GM20431 (cell line): ENCODE measurements at regions not wholly inside any gene's neighbourhood (a gene's known extent, or its start where the extent isn't known, plus 50 kb on each side); places are given as distances from the start of the nearest gene placed in this dataset.

Experiments
- in situ Hi-C: fragments of 300-500 bp; cut with MseI, MboI; formaldehyde crosslinking; loops from one replicate; pipeline ENCODE4 v1.15.0; 2020; ENCODE audit warnings: low sequenced_read_pairs; ENCODE audit not compliant: unreplicated experiment

DNA sequence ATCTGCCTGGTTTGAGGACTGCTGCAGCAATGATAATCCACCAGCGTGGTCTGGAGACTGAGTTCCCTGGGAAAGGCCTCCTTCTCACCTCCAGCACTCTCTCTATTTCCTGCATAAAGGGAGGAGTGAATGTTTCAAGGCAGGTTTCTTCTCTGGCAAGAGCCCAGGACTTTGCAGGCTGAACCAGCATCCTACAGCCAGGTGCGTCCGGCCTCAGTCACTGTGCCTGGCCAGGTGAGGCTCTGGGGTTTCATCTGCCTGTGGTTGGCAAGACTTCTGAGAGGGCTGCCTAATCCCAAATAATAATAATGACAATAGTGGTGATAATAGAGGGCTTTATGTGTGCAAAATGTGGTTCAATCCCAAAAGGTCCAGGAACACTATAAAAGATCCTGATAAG lies 269.0 kb upstream of the TBC1D5 start:
- in situ Hi-C loops: no loop called here

DNA sequence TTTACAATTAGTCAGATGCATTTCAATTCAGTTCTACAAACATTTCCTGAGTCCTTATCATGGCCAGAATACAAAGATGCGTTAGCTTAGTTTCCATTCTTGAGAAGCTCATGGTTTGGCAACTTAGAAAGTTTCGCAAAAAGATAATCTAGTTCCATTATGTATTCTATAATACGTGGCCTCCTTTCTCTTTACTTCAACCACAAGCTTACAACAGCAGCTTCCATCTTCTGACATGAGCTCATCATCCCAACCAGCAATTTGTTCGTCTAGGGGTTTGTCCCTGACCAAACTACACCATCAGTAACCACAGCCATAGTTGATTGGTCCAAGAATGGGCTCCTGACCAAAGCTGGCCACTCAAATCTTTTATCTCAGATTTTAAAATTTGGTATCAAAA lies 267.6 kb upstream of the TBC1D5 start:
- in situ Hi-C loops: no loop called here

DNA sequence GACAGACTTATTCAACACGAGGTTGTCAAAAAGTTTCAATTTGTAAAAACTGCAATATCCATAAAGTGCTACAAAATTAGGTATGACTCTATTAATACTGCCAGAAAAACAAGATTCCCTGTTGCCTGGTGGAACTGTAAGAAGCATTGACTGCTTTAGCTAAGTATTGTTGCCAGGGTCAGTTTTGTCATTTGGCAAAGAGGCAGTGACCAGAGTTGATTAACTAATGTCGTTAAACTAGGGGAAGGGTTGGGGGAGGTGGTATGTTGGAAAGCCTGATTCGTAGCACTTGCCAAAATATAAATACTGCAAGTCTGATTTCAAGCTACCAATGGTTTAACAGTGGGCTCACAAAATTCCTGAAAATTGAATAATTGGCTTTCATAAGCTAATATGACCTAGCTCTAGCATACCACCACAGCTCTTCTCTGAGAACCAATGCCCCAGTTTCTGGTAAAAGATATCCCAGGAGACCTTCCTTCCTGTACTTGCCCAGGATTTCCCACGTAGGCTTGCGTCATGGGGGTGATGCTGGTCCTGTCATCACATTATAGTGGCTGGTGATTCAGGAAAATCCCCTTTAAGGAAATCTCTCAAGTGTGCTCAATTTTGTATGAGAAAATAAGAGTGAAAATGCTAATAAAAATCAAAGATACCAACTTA lies 266.4 kb upstream of the TBC1D5 start:
- in situ Hi-C loops: no loop called here

DNA sequence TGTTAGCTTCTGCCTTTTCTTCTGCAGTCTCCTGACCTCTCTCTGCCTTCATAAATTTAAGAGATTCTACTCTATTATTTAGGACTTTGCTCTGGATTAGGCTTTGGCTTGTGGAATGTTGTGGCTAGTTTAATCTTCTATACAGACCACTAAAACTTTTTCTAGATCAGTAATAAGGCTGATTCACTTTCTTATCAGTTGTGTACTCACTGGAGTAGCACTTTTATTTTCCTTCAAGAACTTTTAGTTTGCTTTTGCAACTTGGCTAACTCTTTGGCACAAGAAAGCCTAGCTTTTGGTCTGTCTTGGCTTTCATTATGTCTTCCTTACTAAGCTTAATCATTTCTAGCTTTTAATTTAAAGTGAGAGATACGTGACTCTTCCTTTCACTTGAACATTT lies 265.5 kb upstream of the TBC1D5 start:
- in situ Hi-C loops: no loop called here

DNA sequence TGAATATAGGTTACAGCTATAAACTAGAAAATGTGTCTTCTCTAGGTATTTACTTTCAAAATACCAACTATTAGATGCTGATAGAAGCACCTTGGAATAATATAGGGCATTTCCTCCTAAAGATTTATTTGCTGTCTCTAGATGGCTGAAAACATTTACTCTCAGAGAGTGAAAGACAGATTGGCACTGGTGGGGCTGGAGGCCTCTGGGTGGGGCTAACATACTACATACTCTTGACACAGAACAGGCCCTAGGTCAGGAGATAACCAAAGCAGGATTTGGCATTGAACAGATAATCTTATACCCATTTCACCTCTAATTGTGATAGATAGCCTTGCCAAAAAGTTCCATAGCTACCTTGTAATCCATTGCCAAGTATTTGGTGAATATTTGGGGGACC lies 253.3 kb upstream of the TBC1D5 start:
- in situ Hi-C loops: no loop called here

DNA sequence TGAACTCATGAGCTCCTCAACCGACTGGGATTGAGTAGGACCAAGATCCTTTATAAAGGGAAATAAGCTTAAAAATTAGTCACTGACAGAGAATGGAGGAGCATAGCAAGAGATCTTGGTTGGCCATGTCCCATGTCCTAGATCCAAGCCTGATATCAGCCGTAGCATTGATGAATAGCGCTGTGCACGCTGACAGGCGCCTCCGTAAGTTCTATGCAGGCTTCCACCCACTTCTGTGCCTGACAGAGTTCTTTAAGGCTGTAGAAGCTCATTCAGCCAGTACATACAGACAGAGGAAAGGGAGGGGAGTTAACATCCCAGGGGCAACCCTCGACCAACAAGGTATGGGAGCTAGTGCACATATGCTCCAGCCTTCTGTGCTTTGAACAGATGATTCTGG lies 251.7 kb upstream of the TBC1D5 start:
- in situ Hi-C loops: no loop called here

DNA sequence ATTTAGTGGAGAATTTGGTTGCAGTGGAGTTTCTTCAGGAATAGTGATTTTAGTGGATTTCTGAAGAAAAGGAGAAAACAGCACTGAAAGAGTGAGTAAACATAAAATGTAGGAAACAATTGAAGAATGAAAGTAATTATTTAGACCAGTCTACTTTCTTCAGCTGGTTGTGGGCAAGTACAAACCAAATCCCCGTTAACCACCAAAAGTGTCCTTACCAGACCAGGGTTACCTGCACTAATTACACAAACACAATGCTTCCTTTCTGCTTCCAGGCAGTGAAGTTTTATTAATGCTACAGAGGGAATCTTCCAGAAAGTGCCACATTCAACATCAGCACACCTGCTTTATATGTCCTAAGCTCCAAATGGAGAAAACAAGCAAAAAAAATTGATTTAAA lies 248.0 kb upstream of the TBC1D5 start:
- in situ Hi-C loops: no loop called here

DNA sequence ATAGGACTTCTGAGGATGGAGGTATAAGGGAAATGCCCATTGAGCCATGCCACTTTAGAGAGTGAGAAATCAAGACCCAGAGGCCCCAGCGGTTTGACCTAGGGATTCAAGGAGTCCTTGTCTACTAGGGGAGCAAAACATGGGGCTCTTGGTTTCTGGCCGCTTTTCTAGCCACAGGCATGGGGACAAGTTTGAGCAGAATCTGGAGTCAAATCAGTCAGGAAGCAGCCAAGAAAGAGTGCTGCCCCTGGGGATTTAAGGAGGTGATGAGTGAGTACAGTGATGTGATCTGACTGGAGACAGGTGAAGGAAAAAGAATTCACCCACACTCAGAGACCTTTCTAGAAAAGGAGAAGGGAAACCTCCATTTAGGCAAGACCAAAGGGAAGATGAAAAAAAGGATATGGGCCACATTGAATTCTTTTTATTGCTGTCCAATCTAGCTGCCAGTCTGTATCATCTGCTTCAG lies 244.0 kb upstream of the TBC1D5 start:
- in situ Hi-C loops: no loop called here

DNA sequence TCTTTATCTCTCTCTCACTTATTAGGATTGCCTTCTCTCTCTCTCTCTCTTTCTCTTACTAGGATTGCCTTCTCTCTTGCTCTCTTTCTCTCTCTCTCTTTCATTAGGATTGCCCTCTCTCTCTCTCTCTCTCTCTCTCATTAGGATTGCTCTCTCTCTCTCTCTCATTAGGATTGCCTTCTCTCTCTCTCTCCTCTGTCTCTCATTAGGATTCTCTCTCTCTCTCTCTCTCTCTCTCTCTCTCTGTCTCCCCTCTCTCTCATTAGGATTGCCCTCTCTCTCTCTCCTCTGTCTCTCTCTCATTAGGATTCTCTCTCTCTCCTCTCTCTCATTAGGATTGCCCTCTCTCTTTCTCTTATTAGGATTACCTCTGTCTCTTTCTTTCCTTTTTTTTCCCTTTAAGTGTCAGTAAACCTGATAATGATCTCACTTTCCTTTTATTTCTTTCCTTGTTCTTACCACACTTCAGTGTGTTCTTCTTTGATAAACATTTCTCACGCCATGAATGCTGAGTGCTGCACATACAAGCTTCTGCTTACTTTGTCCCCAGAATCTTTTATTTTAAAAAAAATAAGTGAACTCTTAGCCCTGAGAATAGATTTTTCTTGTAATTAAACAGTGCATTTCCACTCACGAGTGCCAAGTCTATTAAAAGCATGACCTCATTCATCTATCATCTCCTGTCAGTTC lies 243.4 kb upstream of the TBC1D5 start:
- in situ Hi-C loops: no loop called here

DNA sequence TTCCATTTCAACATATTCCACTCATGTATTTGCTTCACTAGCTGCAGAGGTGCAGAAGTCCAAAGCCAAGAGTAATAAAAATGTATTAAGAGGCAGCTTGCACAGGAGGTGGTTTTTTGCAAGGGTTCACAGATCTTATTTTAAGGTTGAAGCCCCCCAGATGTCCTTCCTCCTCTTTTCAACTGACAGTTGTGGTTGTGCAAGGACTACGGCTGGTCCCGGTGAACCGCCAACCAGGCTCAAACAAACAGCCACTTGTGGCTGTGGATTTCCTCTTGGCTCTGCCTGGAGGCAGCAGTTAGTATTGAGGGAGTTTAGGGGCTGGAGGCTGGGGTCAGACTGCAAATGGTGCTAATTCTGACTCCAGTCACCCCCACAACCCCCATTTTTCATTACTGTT lies 240.7 kb upstream of the TBC1D5 start:
- in situ Hi-C loops: no loop called here

DNA sequence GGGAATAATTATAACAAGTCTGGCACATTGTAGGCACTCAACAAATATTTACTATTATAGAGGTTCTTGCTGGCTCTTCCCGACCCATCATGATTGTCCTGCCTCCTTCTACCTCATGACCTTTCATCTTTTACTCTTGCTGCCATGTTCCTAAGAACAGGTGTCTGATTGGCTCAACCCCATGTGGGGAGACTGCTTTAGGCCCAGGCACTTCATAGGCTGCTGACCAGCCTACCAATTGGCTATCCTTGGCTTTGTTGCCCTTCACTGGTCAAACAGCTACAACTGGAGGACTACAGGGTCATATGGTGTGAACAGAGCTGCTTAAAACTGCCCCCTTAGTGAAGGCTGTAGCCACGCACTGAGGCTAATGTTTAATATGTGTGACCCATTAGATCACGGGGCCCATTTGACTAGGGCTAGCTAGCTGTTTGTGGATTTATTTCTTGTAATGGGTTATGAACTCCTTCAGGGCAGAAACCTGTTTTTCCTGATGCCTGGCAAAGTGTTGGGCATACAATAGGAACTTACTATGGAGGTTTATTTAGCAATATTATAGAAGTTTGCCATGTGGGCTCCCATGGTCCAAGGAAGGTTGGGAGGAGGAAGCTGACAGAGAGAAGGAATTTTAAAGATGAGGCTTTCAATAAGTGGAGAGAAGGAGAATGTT lies 239.9 kb upstream of the TBC1D5 start:
- in situ Hi-C loops: no loop called here

DNA sequence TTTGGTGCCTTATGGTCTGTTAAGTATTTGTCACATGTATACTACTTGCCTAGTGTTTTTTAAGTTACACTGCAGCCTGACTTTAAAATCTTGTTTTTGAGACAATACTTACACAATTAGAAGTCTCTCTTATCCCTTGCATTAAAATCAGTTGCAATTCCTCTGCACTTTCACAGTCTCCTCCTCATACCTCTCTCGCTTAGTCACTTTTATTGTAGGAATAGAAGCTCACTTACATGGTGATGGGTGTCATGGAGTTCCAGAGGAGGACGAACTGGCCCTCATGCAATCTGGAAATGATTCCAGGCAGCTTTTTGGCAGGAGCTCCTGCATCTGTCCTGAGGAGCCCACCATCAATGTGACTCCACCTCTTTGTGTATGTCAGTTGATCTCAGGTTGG lies 238.4 kb upstream of the TBC1D5 start:
- in situ Hi-C loops: no loop called here

DNA sequence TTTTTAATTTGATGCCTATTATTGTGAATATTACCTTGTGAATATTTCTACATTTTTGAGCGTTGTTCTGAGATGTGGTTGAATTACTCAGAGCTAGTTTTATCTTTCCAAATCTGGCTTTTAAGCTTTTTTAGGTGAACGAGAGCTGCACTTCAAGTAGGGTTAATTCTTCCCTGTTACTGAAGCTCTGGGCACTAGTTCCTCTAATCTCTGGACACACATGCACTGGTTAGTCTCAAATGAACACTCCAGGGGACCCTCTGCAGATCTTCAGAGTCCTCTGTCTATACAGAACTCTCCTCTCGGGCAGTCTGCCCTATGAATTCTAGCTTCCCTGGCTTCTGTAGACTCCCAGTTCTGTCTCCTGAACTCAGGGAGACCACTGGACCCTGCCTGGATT lies 237.5 kb upstream of the TBC1D5 start:
- in situ Hi-C loops: no loop called here

DNA sequence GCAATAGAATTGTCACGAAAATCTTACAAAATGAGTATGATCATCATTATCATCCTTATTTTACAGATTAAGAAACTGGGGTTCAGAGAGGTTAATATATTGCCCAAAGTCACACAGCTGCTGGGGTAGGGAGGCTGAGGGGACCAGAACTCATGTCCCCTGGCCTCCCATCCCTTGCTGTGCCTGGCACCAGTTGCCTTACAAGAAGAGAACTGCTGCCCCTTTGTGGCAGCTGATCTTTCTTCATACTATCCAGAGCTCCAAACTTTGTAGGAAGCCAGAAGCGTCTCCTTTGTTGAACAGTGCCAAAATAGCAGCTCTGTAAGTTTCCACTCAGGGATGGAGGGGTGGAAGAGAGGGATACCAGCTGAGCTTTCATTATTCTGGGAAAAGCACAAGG lies 236.8 kb upstream of the TBC1D5 start:
- in situ Hi-C loops: no loop called here

DNA sequence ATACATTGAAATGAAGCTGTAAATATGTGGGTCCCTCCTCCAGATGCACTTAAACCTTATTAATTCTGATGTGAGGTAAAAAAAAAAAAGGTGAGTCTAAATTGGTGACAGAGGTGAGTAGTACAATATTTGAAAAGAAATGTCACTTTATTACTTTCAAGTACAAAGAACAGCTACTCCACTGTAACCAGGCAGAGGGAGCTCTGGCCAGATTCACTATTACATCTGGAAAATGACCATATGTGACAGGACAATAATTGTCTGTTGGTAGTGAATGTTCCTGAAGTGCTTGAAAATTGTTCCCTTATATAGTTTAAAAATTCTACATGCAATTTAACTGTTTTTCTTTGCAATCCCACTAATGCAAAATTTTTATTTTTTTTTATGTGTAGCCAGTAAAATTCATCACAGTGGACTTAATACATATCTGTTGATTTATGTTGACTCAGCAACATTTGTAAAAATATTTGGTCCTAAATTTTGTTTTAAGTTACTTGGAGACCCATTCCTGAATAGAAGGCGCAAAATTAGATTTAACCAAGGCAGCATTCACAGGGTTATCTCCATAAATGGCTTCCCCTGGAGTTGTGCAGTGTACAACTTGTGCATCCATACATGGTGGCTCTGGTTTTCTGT lies 231.9 kb upstream of the TBC1D5 start:
- in situ Hi-C loops: no loop called here

DNA sequence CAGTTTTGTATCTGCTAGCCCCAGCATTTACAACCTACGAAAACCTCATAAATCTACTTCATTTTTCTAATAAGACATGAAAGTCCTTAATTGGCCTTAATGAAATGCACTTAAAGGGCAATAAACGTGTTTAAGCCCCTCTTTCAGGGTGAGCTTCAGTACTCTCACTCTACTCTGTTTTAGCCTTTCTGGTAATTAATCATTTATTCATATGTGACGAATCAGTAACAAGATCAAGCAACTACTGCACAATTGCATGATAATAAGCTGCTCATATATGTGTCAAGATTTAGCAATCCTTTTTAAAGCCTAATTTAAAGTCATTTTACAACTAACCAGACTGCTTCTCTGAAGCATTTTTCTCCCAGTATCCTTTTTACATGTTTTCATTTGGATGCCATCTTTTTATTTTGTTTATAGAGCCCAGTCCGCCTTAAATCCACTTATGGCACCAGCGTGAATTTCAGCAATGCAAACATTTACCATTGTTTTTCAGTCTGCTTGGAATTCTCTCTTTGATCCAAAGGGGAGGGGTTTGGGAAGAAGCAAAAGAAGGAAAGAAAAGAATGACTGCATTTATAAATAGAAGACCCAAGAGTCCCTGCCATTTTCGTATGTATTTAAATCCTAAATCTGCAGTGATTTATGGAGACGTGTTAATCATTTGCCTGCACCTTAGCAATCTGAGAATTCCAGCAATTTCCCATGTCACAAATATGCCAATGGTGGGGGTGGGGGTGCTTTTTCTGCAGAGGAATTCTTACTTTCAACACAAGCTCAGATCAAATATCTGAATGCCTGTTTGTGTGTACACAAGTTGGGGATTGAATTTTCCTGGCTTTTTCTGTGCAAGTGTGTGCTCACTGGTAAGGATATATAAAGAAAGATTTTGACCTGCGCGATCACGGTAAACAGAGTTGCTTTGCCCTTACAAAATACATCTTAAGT lies 230.8 kb upstream of the TBC1D5 start:
- in situ Hi-C loops: no loop called here

DNA sequence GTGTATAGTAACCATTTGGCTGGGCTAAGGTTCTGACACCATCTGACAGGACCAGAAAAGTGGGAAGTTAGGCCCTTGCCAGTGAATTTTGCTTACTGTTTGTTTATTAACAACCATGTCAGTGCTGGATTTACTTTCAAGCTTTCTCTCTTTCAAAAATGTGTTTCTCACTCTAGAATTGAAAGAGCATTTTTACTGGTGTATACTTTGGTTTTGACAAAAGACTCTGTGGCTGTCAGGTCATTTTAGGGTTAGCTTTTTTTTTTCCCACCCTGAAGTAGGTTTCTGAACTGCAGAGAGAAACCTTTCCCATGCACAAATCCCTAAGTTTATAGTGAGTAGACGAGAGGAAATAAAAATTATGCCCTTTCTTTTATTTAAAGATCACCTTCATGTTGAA lies 230.0 kb upstream of the TBC1D5 start:
- in situ Hi-C loops: no loop called here

DNA sequence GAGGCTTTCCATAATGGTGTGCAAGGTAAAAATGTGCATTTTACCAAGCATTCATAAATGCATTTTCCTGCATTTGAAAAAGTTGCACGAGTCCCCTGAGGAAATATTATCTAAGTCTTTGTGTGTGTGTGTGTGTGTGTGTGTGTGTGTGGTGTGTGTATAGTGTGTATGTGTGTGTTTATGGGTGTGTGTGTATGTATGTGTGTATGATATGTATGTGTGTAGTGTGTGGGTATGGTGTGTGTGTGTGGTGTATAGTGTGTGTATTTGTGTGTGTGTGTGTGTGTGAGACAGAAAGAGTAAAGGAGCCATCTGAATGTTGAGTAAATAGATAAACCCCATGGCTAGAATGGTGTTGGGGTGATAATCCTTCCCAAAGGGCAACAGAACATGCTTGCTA lies 229.6 kb upstream of the TBC1D5 start:
- in situ Hi-C loops: no loop called here

DNA sequence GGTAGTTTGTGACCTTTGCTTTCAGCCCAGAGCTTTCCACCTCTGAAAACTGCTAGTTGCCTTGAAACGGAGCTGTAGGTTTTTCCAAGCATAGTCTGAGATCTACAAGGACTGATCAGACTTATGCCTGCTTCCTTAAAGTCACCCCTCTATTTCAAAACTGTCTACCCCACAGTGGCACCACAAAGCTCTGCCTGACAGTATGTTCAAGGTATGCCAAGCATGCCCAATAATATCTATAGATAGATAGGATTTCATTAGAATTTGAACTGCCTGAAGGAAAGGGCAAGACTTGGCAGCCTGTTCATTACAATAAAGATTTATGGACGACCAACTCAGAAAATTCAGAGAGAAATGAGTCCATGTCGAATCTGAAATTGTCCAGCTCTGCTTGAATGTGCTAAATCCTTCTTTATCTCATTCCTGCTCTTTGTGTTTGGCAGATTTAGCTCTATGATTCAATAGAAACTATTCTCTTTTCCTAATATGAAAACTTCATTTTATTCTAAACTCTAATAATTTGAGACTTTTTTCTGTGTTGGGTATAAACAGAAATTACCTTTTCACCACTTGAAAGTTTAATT lies 227.6 kb upstream of the TBC1D5 start:
- in situ Hi-C loops: no loop called here

DNA sequence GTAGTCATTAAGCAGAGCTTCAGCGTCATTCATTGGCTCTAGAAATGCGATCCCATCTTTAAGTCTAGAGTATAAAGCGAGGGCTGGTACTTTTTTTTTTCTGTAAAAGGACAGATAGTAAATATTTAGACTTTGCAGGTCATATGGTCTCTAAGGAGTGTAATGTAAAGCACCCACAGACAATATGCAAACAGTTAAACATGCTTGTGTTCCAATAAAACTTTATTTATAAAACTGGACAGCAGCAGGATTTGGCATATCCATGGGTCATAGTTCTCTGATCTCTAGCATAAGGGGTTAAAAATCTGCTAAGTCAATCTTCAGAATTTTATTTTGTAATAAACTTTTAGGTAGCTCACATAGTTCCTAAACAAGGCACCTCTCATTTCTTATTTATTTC lies 226.8 kb upstream of the TBC1D5 start:
- in situ Hi-C loops: no loop called here
